ENCODE measurements at regions not wholly inside any gene's neighbourhood (a gene's known extent, or its start where the extent isn't known, plus 50 kb on each side); places are given as distances from the start of the nearest gene placed in this dataset.

DNA sequence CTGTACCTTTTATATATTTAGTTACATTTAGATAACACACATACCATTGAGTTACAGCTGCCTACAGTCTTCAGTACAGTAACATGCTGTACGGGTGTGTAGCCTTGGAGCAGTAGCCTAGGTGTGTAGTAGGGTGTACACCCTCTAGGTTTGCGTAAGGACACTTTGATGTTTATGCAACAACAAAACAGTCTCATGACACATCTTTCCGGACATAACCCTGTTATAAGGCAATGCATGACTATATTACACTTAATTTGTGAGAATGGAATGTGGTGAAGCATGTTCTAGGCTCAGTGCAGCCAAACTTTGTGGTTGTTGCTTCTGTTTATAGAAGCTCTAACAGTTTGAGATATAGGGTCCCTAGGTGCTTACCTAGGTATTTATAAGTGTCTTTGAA is 65.4 kb downstream of the SPRY1 start:
- Histone ChIP-seq H3K36me3 (replicated peaks in 1 of 2; ENCODE audit: control insufficient read depth in 1 of 2, insufficient read depth in 2 of 2, low read length in 1 of 2) (no peaks in the 10 kb centered on the region), H2AFZ (ENCODE audit: low read depth) (no peak overlapping the region), H3K4me3 (ENCODE audit: low read depth in 2 of 2, low read length in 1 of 2) (no peak overlapping the region), H3K4me1 (ENCODE audit: control insufficient read depth in 1 of 2, insufficient read depth in 2 of 2, low read depth in 1 of 2, low read length in 1 of 2) (no peaks in the 10 kb centered on the region), H3K9me3 (no peaks in the 10 kb centered on the region), H3K27me3 (ENCODE audit: insufficient read depth) (no peaks in the 10 kb centered on the region), H3K79me2 (ENCODE audit: insufficient read depth) (no peaks in the 10 kb centered on the region), H3K27ac (ENCODE audit: low read depth in 2 of 2, low read length in 1 of 2) (no peak overlapping the region), H3K9me2 (no peaks in the 10 kb centered on the region), H3F3A (replicated peaks; ENCODE audit: insufficient read depth) (no peaks in the 10 kb centered on the region), H3K4me2 (no peak overlapping the region), H4K20me1 (ENCODE audit: insufficient read depth) (no peaks in the 10 kb centered on the region), H3K9ac (no peak overlapping the region)
- no peak for DNase-seq
- CTCF ChIA-PET: no interaction called here
- 85% methylated on average over 3 of the region's 3 CpGs for WGBS (ENCODE audit: low lambda C conversion rate)
- POLR2A ChIA-PET: no interaction called here
- TF ChIP-seq RXRA (IDR thresholded peaks at IDR 0.05; ENCODE audit: borderline replicate concordance, low read depth): no peak
- TF ChIP-seq NRF1 (IDR thresholded peaks at IDR 0.05; ENCODE audit: low read depth, low read length): no peak
- no peak for TF ChIP-seq JUND (IDR thresholded peaks at IDR 0.05)
- TF ChIP-seq, protein P1, sequence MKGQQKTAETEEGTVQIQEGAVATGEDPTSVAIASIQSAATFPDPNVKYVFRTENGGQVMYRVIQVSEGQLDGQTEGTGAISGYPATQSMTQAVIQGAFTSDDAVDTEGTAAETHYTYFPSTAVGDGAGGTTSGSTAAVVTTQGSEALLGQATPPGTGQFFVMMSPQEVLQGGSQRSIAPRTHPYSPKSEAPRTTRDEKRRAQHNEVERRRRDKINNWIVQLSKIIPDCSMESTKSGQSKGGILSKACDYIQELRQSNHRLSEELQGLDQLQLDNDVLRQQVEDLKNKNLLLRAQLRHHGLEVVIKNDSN (IDR thresholded peaks at IDR 0.05; ENCODE audit: borderline replicate concordance, low read depth): no peak
- TF ChIP-seq EP300 (IDR thresholded peaks at IDR 0.05; ENCODE audit: borderline replicate concordance in 1 of 2, low read depth in 1 of 2, low read length in 1 of 2): no peak
- TF ChIP-seq, protein P2, sequence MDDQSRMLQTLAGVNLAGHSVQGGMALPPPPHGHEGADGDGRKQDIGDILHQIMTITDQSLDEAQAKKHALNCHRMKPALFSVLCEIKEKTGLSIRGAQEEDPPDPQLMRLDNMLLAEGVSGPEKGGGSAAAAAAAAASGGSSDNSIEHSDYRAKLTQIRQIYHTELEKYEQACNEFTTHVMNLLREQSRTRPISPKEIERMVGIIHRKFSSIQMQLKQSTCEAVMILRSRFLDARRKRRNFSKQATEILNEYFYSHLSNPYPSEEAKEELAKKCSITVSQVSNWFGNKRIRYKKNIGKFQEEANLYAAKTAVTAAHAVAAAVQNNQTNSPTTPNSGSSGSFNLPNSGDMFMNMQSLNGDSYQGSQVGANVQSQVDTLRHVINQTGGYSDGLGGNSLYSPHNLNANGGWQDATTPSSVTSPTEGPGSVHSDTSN (IDR thresholded peaks at IDR 0.05): no peak
- TF ChIP-seq, protein P3, sequence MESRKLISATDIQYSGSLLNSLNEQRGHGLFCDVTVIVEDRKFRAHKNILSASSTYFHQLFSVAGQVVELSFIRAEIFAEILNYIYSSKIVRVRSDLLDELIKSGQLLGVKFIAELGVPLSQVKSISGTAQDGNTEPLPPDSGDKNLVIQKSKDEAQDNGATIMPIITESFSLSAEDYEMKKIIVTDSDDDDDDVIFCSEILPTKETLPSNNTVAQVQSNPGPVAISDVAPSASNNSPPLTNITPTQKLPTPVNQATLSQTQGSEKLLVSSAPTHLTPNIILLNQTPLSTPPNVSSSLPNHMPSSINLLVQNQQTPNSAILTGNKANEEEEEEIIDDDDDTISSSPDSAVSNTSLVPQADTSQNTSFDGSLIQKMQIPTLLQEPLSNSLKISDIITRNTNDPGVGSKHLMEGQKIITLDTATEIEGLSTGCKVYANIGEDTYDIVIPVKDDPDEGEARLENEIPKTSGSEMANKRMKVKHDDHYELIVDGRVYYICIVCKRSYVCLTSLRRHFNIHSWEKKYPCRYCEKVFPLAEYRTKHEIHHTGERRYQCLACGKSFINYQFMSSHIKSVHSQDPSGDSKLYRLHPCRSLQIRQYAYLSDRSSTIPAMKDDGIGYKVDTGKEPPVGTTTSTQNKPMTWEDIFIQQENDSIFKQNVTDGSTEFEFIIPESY (IDR thresholded peaks at IDR 0.05; ENCODE audit: borderline replicate concordance, low read depth): no peak

DNA sequence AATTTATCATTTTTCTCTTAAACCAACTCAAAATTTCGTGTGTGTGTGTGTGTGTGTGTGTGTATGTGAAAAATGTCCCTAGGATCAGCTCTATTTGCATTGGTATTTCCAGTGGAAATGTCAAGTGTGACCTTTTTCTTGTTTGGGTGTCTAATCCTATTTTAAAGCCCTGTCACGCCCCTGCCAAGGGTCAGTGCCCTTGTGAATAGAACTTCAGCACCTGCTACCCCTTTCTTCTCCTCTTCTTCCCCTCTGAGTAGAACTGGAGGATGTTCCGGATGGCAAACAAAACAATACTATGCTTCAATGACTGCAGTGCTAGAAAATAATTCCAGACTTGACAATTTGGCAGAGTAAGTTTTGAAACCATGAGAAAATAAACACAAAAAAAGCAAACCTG is 67.3 kb downstream of the SPRY1 start:
- TF ChIP-seq, protein P1 (IDR thresholded peaks at IDR 0.05; ENCODE audit: borderline replicate concordance, low read depth): no peak
- TF ChIP-seq SMC3 (IDR thresholded peaks at IDR 0.05; ENCODE audit: low read depth, low read length) (no peak), SIN3A (IDR thresholded peaks at IDR 0.05; ENCODE audit: borderline replicate concordance, low read depth, low read length) (no peak), EP300 (IDR thresholded peaks at IDR 0.05; ENCODE audit: borderline replicate concordance in 1 of 2, low read depth in 1 of 2, low read length in 1 of 2) (no peak), GATA2 (CRISPR knock-in tag; IDR thresholded peaks at IDR 0.05) (no peak), FOSL2 (IDR thresholded peaks at IDR 0.05; ENCODE audit: borderline replicate concordance, low read depth) (no peak)
- TF ChIP-seq, protein P4, sequence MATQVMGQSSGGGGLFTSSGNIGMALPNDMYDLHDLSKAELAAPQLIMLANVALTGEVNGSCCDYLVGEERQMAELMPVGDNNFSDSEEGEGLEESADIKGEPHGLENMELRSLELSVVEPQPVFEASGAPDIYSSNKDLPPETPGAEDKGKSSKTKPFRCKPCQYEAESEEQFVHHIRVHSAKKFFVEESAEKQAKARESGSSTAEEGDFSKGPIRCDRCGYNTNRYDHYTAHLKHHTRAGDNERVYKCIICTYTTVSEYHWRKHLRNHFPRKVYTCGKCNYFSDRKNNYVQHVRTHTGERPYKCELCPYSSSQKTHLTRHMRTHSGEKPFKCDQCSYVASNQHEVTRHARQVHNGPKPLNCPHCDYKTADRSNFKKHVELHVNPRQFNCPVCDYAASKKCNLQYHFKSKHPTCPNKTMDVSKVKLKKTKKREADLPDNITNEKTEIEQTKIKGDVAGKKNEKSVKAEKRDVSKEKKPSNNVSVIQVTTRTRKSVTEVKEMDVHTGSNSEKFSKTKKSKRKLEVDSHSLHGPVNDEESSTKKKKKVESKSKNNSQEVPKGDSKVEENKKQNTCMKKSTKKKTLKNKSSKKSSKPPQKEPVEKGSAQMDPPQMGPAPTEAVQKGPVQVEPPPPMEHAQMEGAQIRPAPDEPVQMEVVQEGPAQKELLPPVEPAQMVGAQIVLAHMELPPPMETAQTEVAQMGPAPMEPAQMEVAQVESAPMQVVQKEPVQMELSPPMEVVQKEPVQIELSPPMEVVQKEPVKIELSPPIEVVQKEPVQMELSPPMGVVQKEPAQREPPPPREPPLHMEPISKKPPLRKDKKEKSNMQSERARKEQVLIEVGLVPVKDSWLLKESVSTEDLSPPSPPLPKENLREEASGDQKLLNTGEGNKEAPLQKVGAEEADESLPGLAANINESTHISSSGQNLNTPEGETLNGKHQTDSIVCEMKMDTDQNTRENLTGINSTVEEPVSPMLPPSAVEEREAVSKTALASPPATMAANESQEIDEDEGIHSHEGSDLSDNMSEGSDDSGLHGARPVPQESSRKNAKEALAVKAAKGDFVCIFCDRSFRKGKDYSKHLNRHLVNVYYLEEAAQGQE (IDR thresholded peaks at IDR 0.05; ENCODE audit: low read depth, low read length): no peak
- TF ChIP-seq, protein P5, sequence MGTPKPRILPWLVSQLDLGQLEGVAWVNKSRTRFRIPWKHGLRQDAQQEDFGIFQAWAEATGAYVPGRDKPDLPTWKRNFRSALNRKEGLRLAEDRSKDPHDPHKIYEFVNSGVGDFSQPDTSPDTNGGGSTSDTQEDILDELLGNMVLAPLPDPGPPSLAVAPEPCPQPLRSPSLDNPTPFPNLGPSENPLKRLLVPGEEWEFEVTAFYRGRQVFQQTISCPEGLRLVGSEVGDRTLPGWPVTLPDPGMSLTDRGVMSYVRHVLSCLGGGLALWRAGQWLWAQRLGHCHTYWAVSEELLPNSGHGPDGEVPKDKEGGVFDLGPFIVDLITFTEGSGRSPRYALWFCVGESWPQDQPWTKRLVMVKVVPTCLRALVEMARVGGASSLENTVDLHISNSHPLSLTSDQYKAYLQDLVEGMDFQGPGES (IDR thresholded peaks at IDR 0.05; ENCODE audit: low read depth, low read length): no peak
- POLR2A ChIA-PET: no interaction called here
- Histone ChIP-seq H3K4me2 (no peak overlapping the region), H3K36me3 (replicated peaks in 1 of 2; ENCODE audit: control insufficient read depth in 1 of 2, insufficient read depth in 2 of 2, low read length in 1 of 2) (no peaks in the 10 kb centered on the region), H3K27ac (ENCODE audit: low read depth in 2 of 2, low read length in 1 of 2) (no peak overlapping the region), H3K4me1 (ENCODE audit: control insufficient read depth in 1 of 2, insufficient read depth in 2 of 2, low read depth in 1 of 2, low read length in 1 of 2) (no peaks in the 10 kb centered on the region), H2AFZ (ENCODE audit: low read depth) (no peak overlapping the region), H3K9ac (no peak overlapping the region), H3K9me2 (no peaks in the 10 kb centered on the region), H3K27me3 (ENCODE audit: insufficient read depth) (no peaks in the 10 kb centered on the region), H3F3A (replicated peaks; ENCODE audit: insufficient read depth) (no peaks in the 10 kb centered on the region), H4K20me1 (ENCODE audit: insufficient read depth) (no peaks in the 10 kb centered on the region), H3K9me3 (no peaks in the 10 kb centered on the region), H3K79me2 (ENCODE audit: insufficient read depth) (no peaks in the 10 kb centered on the region), H3K4me3 (ENCODE audit: low read depth in 2 of 2, low read length in 1 of 2) (no peak overlapping the region)
- CTCF ChIA-PET: no interaction called here
- DNase-seq: no peak
- 52% methylated on average over 3 of the region's 3 CpGs for WGBS (ENCODE audit: low lambda C conversion rate)

All from SK-N-SH (cell line).